SU-DHL-6 (cell line): ENCODE measurements at regions not wholly inside any gene's neighbourhood (a gene's known extent, or its start where the extent isn't known, plus 50 kb on each side); places are given as distances from the start of the nearest gene placed in this dataset.

ENCODE experiments used
- H2AFZ ChIP-seq: fragments of 200-600 bp; sonication (generic); 2 replicates; pipeline ENCODE4 v1.6.1; 2014; ENCODE audit warnings: low read depth, mild to moderate bottlenecking, moderate library complexity, mixed read lengths, antibody characterized with exemption, low read length; ENCODE audit not compliant: severe bottlenecking
- H3F3A ChIP-seq: fragments of 200-600 bp; shearing (Covaris generic); 2 replicates; pipeline ENCODE4 v1.6.0; 2016; ENCODE audit warnings: antibody characterized with exemption, mild to moderate bottlenecking; ENCODE audit not compliant: insufficient read depth
- H3K27ac ChIP-seq: fragments of 200-600 bp; sonication (generic); 2 replicates; pipeline ENCODE4 v1.5.1; 2016; ENCODE audit warnings: low read depth, mild to moderate bottlenecking, low read length, moderate library complexity, mixed read lengths
- H3K27me3 ChIP-seq: fragments of 200-600 bp; sonication (generic), shearing (Covaris generic); 2 replicates; pipeline ENCODE4 v1.6.0; 2014; ENCODE audit warnings: mild to moderate bottlenecking, low read length
- H3K36me3 ChIP-seq: fragments of 200-600 bp; sonication (generic); 2 replicates; pipeline ENCODE4 v1.6.1; 2014; ENCODE audit warnings: mild to moderate bottlenecking, low read length, mixed read lengths
- H3K4me2 ChIP-seq: fragments of 300-600, 200-600 bp; shearing (Covaris generic), sonication (generic); 2 replicates; pipeline ENCODE4 v1.6.0; 2014; ENCODE audit warnings: low read length, low read depth, mild to moderate bottlenecking; ENCODE audit not compliant: poor library complexity, severe bottlenecking
- H3K4me3 ChIP-seq: fragments of 200-600 bp; sonication (generic); 2 replicates; pipeline ENCODE4 v1.5.1; 2014; ENCODE audit warnings: antibody characterized with exemption, low read length, mild to moderate bottlenecking, mixed read lengths; ENCODE audit not compliant: insufficient read depth, poor library complexity, severe bottlenecking
- H3K79me2 ChIP-seq: fragments of 200-600 bp; sonication (generic); 2 replicates; pipeline ENCODE4 v1.6.1; 2014; ENCODE audit warnings: mild to moderate bottlenecking, low read length, moderate library complexity; ENCODE audit not compliant: insufficient read depth
- H3K9ac ChIP-seq: fragments of 200-600 bp; sonication (generic); 2 replicates; pipeline ENCODE4 v1.7.0; 2014; ENCODE audit warnings: mild to moderate bottlenecking, low read length
- H3K9me2 ChIP-seq: fragments of 200-600 bp; sonication (generic); replicated peaks from 2 replicates; pipeline ENCODE4 v1.6.1; 2014; ENCODE audit warnings: low read length; ENCODE audit not compliant: insufficient read depth
- H3K9me3 ChIP-seq: fragments of 200-600 bp; sonication (generic); 2 replicates; pipeline ENCODE4 v1.6.1; 2014; ENCODE audit warnings: low read length, mixed read lengths; ENCODE audit not compliant: insufficient read depth
- H4K20me1 ChIP-seq: fragments of 200-600 bp; sonication (generic); 2 replicates; pipeline ENCODE4 v1.6.1; 2014; ENCODE audit warnings: low read depth, mild to moderate bottlenecking, antibody characterized with exemption, low read length, moderate library complexity, mixed read lengths
- EZH2phosphoT487 ChIP-seq: fragments of 200-600 bp; sonication (generic), shearing (Covaris generic); conservative IDR thresholded peaks from 2 replicates; pipeline ENCODE4 v1.6.1; 2018; ENCODE audit warnings: mild to moderate bottlenecking, antibody characterized with exemption, low read length, moderate library complexity, mixed read lengths
- TF ChIP-seq, protein P1 (sequence below): fragments of 200-600 bp; sonication (generic); IDR thresholded peaks from one replicate; pipeline ENCODE4 v1.5.1; 2017; ENCODE audit warnings: antibody characterized with exemption, mild to moderate bottlenecking, low read length, moderate library complexity; ENCODE audit not compliant: insufficient read depth, poor library complexity, severe bottlenecking

GRCh38 chr6:22637782-22638181, 68.4 kb downstream of the HDGFL1 start:
- no peak for TF ChIP-seq EZH2phosphoT487
- TF ChIP-seq, protein P1, sequence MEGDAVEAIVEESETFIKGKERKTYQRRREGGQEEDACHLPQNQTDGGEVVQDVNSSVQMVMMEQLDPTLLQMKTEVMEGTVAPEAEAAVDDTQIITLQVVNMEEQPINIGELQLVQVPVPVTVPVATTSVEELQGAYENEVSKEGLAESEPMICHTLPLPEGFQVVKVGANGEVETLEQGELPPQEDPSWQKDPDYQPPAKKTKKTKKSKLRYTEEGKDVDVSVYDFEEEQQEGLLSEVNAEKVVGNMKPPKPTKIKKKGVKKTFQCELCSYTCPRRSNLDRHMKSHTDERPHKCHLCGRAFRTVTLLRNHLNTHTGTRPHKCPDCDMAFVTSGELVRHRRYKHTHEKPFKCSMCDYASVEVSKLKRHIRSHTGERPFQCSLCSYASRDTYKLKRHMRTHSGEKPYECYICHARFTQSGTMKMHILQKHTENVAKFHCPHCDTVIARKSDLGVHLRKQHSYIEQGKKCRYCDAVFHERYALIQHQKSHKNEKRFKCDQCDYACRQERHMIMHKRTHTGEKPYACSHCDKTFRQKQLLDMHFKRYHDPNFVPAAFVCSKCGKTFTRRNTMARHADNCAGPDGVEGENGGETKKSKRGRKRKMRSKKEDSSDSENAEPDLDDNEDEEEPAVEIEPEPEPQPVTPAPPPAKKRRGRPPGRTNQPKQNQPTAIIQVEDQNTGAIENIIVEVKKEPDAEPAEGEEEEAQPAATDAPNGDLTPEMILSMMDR: no peak
- Histone ChIP-seq H3K9ac (no peak overlapping the region), H3K4me3 (no peak overlapping the region), H3K79me2 (no peaks in the 10 kb centered on the region), H2AFZ (no peak overlapping the region), H3K27ac (no peak overlapping the region), H4K20me1 (no peaks in the 10 kb centered on the region), H3K36me3 (no peaks in the 10 kb centered on the region), H3K27me3 (no peaks in the 10 kb centered on the region), H3F3A (no peaks in the 10 kb centered on the region), H3K9me2 (no peaks in the 10 kb centered on the region), H3K4me2 (no peak overlapping the region), H3K9me3 (no peaks in the 10 kb centered on the region)

- TF ChIP-seq, protein P1: no peak
- TF ChIP-seq EZH2phosphoT487: no peak
- no peak overlapping the region for H3K4me2 ChIP-seq
- no peaks in the 10 kb centered on the region for H3K27me3 ChIP-seq
- H4K20me1 ChIP-seq: no peaks in the 10 kb centered on the region
- H2AFZ ChIP-seq: no peak overlapping the region
- no peak overlapping the region for H3K27ac ChIP-seq
- H3K79me2 ChIP-seq: no peaks in the 10 kb centered on the region
- no peak overlapping the region for H3K4me3 ChIP-seq
- H3K36me3 ChIP-seq: no peaks in the 10 kb centered on the region
- H3K9me2 ChIP-seq: no peaks in the 10 kb centered on the region
- no peaks in the 10 kb centered on the region for H3K9me3 ChIP-seq
- H3K9ac ChIP-seq: no peak overlapping the region
- H3F3A ChIP-seq: no peaks in the 10 kb centered on the region
Measured at GRCh38 chr6:22638320-22638719, 69.0 kb downstream of the HDGFL1 start.

- H2AFZ ChIP-seq: no peak overlapping the region
- H3K79me2 ChIP-seq: no peaks in the 10 kb centered on the region
- H3K9me2 ChIP-seq: no peaks in the 10 kb centered on the region
- no peaks in the 10 kb centered on the region for H3F3A ChIP-seq
- H3K36me3 ChIP-seq: no peaks in the 10 kb centered on the region
- H4K20me1 ChIP-seq: no peaks in the 10 kb centered on the region
- H3K4me3 ChIP-seq: no peak overlapping the region
- H3K9ac ChIP-seq: no peak overlapping the region
- TF ChIP-seq, protein P1: no peak
- TF ChIP-seq EZH2phosphoT487: no peak
- H3K9me3 ChIP-seq: no peaks in the 10 kb centered on the region
- H3K27me3 ChIP-seq: no peaks in the 10 kb centered on the region
- H3K27ac ChIP-seq: no peak overlapping the region
- H3K4me2 ChIP-seq: no peak overlapping the region
Measured at GRCh38 chr6:22642254-22642653, 72.9 kb downstream of the HDGFL1 start.

GRCh38 chr6:22643780-22644179, 74.4 kb downstream of the HDGFL1 start:
- H3K4me2 ChIP-seq: no peak overlapping the region
- no peaks in the 10 kb centered on the region for H3K9me2 ChIP-seq
- H3K9me3 ChIP-seq: no peaks in the 10 kb centered on the region
- H3K9ac ChIP-seq: no peak overlapping the region
- no peaks in the 10 kb centered on the region for H3K36me3 ChIP-seq
- no peak overlapping the region for H2AFZ ChIP-seq
- no peaks in the 10 kb centered on the region for H4K20me1 ChIP-seq
- no peaks in the 10 kb centered on the region for H3K79me2 ChIP-seq
- no peak overlapping the region for H3K4me3 ChIP-seq
- no peak for TF ChIP-seq EZH2phosphoT487
- TF ChIP-seq, protein P1: no peak
- no peak overlapping the region for H3K27ac ChIP-seq
- no peaks in the 10 kb centered on the region for H3F3A ChIP-seq
- H3K27me3 ChIP-seq: no peaks in the 10 kb centered on the region
